Endothelial cell of umbilical vein (primary cell): ENCODE measurements at regions not wholly inside any gene's neighbourhood (a gene's known extent, or its start where the extent isn't known, plus 50 kb on each side); places are given as distances from the start of the nearest gene placed in this dataset.

Source experiments
- BruUV-seq: library from RNA; stranded (reverse); fragments of 400-500 nt; replicated peaks from 2 replicates; lab custom pipeline; 2021; lab: Mats Ljungman, UMichigan
- CTCF ChIA-PET: fragments of 300-600, 350-600 bp; sonication (Branson Sonifier 250); formaldehyde crosslinking; loops from one replicate; lab custom pipeline; 2021; ENCODE audit warnings: antibody characterized with exemption, inconsistent platforms; lab: Charles Lee
- POLR2A ChIA-PET: fragments of 300-600, 350-600 bp; sonication (Branson Sonifier 250); formaldehyde crosslinking; loops from one replicate; lab custom pipeline; 2021; ENCODE audit warnings: antibody characterized with exemption, inconsistent platforms; lab: Charles Lee
- DNase-seq: peaks from one replicate; pipeline ENCODE4 v3.0.0-alpha.2; 2011; ENCODE audit warnings: low read depth, low spot score
- FAIRE-seq: peaks from 2 replicates; lab custom pipeline; 2011; peaks lifted over from hg19 to GRCh38; lab: Jason Lieb, UNC
- H2AFZ ChIP-seq: 2 replicates; pipeline ENCODE4 v1.6.0; 2012; ENCODE audit warnings: low read depth, low read length, control low read depth, inconsistent platforms
- H3K27ac ChIP-seq: 2 replicates; pipeline ENCODE4 v1.5.1; 2011; ENCODE audit warnings: low read depth, mild to moderate bottlenecking, control low read depth, low read length, moderate library complexity; ENCODE audit not compliant: insufficient read depth
- H3K27me3 ChIP-seq, 2 experiments: 2 replicates each; pipeline versions ENCODE4 v1.6.0 to v1.6.1; 2011; ENCODE audit warnings: low read length in 2 of 2, mixed read lengths in 1 of 2; ENCODE audit not compliant: control insufficient read depth in 2 of 2, insufficient read depth in 2 of 2
- H3K36me3 ChIP-seq, 2 experiments: 2 replicates in 1 of 2; 3 replicates in 1 of 2; pipeline ENCODE4 v1.5.1; 2011; ENCODE audit warnings: low read length in 2 of 2, mild to moderate bottlenecking in 1 of 2, moderate library complexity in 1 of 2; ENCODE audit not compliant: control insufficient read depth in 2 of 2, insufficient read depth in 2 of 2; ENCODE audit errors: extremely low read depth in 1 of 2
- H3K4me1 ChIP-seq: 3 replicates; pipeline ENCODE4 v1.5.1; 2011; ENCODE audit warnings: mild to moderate bottlenecking, low read length; ENCODE audit not compliant: control insufficient read depth, insufficient read depth; ENCODE audit errors: extremely low read depth
- H3K4me2 ChIP-seq: 2 replicates; pipeline ENCODE4 v1.6.1; 2011; ENCODE audit warnings: low read length, control low read depth, mixed read lengths; ENCODE audit not compliant: insufficient read depth
- H3K4me3 ChIP-seq, 3 experiments: fragments of 200-600 bp in 1 of 3; sonication (generic), shearing (Covaris generic) in 1 of 3; replicated peaks in 1 of 3; 2 replicates each; pipeline ENCODE4 v1.5.1; 2011 to 2016; ENCODE audit warnings: control low read depth in 3 of 3, low read length in 3 of 3, mild to moderate bottlenecking in 2 of 3, inconsistent platforms in 1 of 3, low read depth in 1 of 3, moderate library complexity in 1 of 3; ENCODE audit not compliant: insufficient read depth in 1 of 3
- H3K79me2 ChIP-seq: 2 replicates; pipeline ENCODE4 v1.6.0; 2012; ENCODE audit warnings: low read length, inconsistent platforms; ENCODE audit not compliant: control insufficient read depth, insufficient read depth
- H3K9ac ChIP-seq: replicated peaks from 2 replicates; pipeline ENCODE3; 2011; ENCODE audit warnings: low read length, control low read depth; ENCODE audit not compliant: insufficient read depth; ENCODE audit errors: extremely low read depth
- H3K9me1 ChIP-seq: replicated peaks from 3 replicates; pipeline ENCODE4 v1.6.0; 2011; ENCODE audit warnings: mild to moderate bottlenecking, low read length; ENCODE audit not compliant: control insufficient read depth, insufficient read depth; ENCODE audit errors: extremely low read depth
- H3K9me3 ChIP-seq: replicated peaks from 2 replicates; pipeline ENCODE4 v1.5.1; 2012; ENCODE audit warnings: low read length, inconsistent platforms; ENCODE audit not compliant: control insufficient read depth, insufficient read depth
- H4K20me1 ChIP-seq: replicated peaks from 2 replicates; pipeline ENCODE3; 2011; ENCODE audit warnings: mild to moderate bottlenecking, low read length; ENCODE audit not compliant: control insufficient read depth, insufficient read depth; ENCODE audit errors: extremely low read depth
- EZH2 ChIP-seq: IDR thresholded peaks from 2 replicates; pipeline ENCODE4 v1.6.1; 2012; ENCODE audit warnings: borderline replicate concordance, low read depth, mild to moderate bottlenecking, moderate library complexity, low read length, inconsistent platforms; ENCODE audit not compliant: severe bottlenecking
- FOS ChIP-seq: IDR thresholded peaks from 2 replicates; pipeline ENCODE4 v1.6.1; 2011; ENCODE audit warnings: mild to moderate bottlenecking, low read length, moderate library complexity, borderline replicate concordance; ENCODE audit not compliant: insufficient read depth
- GATA2 ChIP-seq: IDR thresholded peaks from 2 replicates; pipeline ENCODE4 v1.7.0; 2011; ENCODE audit warnings: low read depth, mild to moderate bottlenecking, moderate library complexity, mixed read lengths, low read length; ENCODE audit not compliant: insufficient read length, insufficient read depth
- JUN ChIP-seq: IDR thresholded peaks from 2 replicates; pipeline ENCODE4 v1.6.1; 2011; ENCODE audit warnings: borderline replicate concordance, low read depth; ENCODE audit not compliant: insufficient read length, insufficient read depth
- MYC ChIP-seq: IDR thresholded peaks from one replicate; pipeline ENCODE4 v1.6.1; 2011; ENCODE audit warnings: mild to moderate bottlenecking, low read depth, low read length
- POLR2A ChIP-seq: IDR thresholded peaks from 2 replicates; pipeline ENCODE4 v1.6.1; 2012; ENCODE audit warnings: low read depth, mild to moderate bottlenecking, control low read depth, low read length
- POLR2AphosphoS5 ChIP-seq: IDR thresholded peaks from 2 replicates; pipeline ENCODE4 v1.6.1; 2012; ENCODE audit warnings: low read depth, mild to moderate bottlenecking, control low read depth, low read length, moderate library complexity; ENCODE audit not compliant: insufficient read depth
- dilution Hi-C: fragments of 300-500 bp; cut with MboI; formaldehyde crosslinking; loops from one replicate; pipeline ENCODE4 v1.15.0; 2019; ENCODE audit warnings: low sequenced_read_pairs; ENCODE audit not compliant: extremely low pct_ligation_motif_present
- intact Hi-C: fragments of 100-400 bp; cut with micrococcal nuclease; formaldehyde crosslinking; loops from one replicate; pipeline ENCODE4 v1.10.0; 2022
- TF ChIP-seq, protein P1 (sequence below): IDR thresholded peaks from 2 replicates; pipeline ENCODE4 v1.6.1; 2011; ENCODE audit not compliant: insufficient read depth, insufficient read length
- TF ChIP-seq, protein P2 (sequence below), 2 donors: IDR thresholded peaks; 1 replicate in 1 of 2; 2 replicates in 1 of 2; pipeline ENCODE4 v1.5.1; 2011; ENCODE audit warnings: low read length in 2 of 2, mild to moderate bottlenecking in 2 of 2, moderate library complexity in 2 of 2, control low read depth in 1 of 2, inconsistent platforms in 1 of 2, low read depth in 1 of 2; ENCODE audit not compliant: insufficient read depth in 1 of 2; ENCODE audit errors: extremely low read depth in 1 of 2

DNA sequence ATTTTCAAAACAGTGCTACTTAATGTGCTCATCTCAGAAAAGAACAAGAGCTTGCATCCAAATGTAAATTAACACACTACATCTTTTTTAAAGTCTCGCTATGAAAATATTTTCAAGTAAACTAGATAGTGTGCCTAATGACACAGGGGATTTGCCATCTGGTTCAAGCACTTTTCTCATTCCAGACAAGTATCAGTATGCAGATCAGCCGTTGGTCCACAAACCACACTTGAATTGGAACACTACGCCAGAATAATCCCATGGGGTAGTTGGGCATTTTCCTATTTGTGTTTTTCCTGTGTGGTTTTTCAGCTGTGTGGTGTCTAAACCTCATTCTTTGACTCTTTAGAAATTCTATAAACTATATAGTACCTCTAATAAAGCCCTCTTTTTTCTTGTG, 256.2 kb downstream of the EPHA7 start:
- Histone ChIP-seq H3K9me1 (no peaks in the 10 kb centered on the region), H2AFZ (no peak overlapping the region), H3K27me3 (no peaks in the 10 kb centered on the region), H3K4me3 (no peak overlapping the region), H3K4me2 (no peak overlapping the region), H3K9me3 (no peaks in the 10 kb centered on the region), H3K36me3 (no peaks in the 10 kb centered on the region), H3K4me1 (no peaks in the 10 kb centered on the region), H3K9ac (no peak overlapping the region), H3K79me2 (no peaks in the 10 kb centered on the region), H3K27ac (no peak overlapping the region), H4K20me1 (no peaks in the 10 kb centered on the region)
- FAIRE-seq (no peak), DNase-seq (no peak)
- no TSS peak for BruUV-seq
- intact Hi-C loops (no loop called here), dilution Hi-C loops (no loop called here)
- TF ChIP-seq, protein P1, sequence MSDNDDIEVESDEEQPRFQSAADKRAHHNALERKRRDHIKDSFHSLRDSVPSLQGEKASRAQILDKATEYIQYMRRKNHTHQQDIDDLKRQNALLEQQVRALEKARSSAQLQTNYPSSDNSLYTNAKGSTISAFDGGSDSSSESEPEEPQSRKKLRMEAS: no peak
- TF ChIP-seq MYC (no peak), POLR2AphosphoS5 (no peak)
- CTCF ChIA-PET: no interaction called here
- POLR2A ChIA-PET: no interaction called here

DNA sequence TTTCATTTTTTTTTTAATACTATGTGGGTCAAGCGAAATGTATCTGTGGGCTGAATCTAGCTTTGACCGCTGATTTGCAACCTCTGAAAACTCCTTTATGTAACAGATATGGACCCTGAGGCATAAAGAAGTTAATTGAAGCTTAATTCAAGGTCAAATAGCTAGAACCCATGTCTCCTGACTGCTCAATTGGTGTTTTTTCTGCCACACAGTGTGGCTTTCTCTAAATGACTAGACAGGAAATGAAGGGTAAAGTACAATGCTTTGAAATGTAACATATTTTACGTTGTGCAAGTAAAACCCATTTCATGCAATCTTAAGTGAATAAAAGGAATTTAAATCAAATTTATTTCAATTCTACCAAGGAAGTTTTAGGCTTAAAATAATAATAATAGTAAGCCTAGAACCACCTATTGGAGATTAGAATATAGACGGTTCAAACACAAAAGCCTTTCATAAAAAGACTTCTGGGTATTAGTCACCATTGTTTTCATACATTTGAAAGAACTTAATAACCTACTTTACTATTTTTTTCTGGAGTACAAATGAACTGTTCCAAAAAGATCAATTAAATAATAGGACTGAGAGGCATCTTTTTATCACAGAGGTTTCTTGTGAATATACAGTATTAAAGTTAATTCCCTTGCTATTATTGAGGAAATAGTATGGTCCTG, 279.8 kb downstream of the EPHA7 start:
- Histone ChIP-seq H3K9me1 (no peaks in the 10 kb centered on the region), H3K27me3 (no peaks in the 10 kb centered on the region), H3K27ac (no peak overlapping the region), H3K4me3 (no peak overlapping the region), H3K9me3 (no peaks in the 10 kb centered on the region), H3K36me3 (no peaks in the 10 kb centered on the region), H3K4me2 (no peak overlapping the region), H3K4me1 (no peaks in the 10 kb centered on the region), H3K9ac (no peak overlapping the region), H3K79me2 (no peaks in the 10 kb centered on the region), H4K20me1 (no peaks in the 10 kb centered on the region), H2AFZ (no peak overlapping the region)
- DNase-seq (no peak), FAIRE-seq (no peak)
- intact Hi-C loops (no loop called here), dilution Hi-C loops (no loop called here)
- BruUV-seq: no TSS peak
- CTCF ChIA-PET: interaction anchor here (1.0 kb wide), 1 partner anchor 29 kb away, joined by 3 read pairs; no protein-coding TSS in a partner anchor
- POLR2A ChIA-PET: no interaction called here
- TF ChIP-seq, protein P1: no peak
- no peak for TF ChIP-seq MYC
- no peak for TF ChIP-seq POLR2A
- TF ChIP-seq JUN: no peak
- no peak for TF ChIP-seq EZH2
- TF ChIP-seq POLR2AphosphoS5: no peak
- TF ChIP-seq FOS: no peak
- TF ChIP-seq GATA2: no peak
- TF ChIP-seq, protein P2, sequence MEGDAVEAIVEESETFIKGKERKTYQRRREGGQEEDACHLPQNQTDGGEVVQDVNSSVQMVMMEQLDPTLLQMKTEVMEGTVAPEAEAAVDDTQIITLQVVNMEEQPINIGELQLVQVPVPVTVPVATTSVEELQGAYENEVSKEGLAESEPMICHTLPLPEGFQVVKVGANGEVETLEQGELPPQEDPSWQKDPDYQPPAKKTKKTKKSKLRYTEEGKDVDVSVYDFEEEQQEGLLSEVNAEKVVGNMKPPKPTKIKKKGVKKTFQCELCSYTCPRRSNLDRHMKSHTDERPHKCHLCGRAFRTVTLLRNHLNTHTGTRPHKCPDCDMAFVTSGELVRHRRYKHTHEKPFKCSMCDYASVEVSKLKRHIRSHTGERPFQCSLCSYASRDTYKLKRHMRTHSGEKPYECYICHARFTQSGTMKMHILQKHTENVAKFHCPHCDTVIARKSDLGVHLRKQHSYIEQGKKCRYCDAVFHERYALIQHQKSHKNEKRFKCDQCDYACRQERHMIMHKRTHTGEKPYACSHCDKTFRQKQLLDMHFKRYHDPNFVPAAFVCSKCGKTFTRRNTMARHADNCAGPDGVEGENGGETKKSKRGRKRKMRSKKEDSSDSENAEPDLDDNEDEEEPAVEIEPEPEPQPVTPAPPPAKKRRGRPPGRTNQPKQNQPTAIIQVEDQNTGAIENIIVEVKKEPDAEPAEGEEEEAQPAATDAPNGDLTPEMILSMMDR (IDR thresholded peaks at IDR 0.05; ENCODE audit: extremely low read depth in 1 of 2, insufficient read depth in 1 of 2, low read depth in 1 of 2, low read length in 2 of 2): no peak
